Ovary (tissue), 3 donors: ENCODE measurements at regions not wholly inside any gene's neighbourhood (a gene's known extent, or its start where the extent isn't known, plus 50 kb on each side); places are given as distances from the start of the nearest gene placed in this dataset.

ENCODE experiments used
- EP300 ChIP-seq: sonication (generic); formaldehyde crosslinking; IDR thresholded peaks from one replicate; pipeline ENCODE4 v1.6.1; 2017; ENCODE audit warnings: antibody characterized with exemption
- TF ChIP-seq, protein P1 (sequence below), 3 donors: fragments of 450-650 bp in 2 of 3; fragments of 200-600 bp in 1 of 3; IDR thresholded peaks; one replicate each; pipeline versions ENCODE4 v1.5.1 to v1.8.0; 2016 to 2022; ENCODE audit warnings: antibody characterized with exemption in 3 of 3, mild to moderate bottlenecking in 1 of 3
- donor health status: DM: no; HTN: no; CAD: no.

DNA sequence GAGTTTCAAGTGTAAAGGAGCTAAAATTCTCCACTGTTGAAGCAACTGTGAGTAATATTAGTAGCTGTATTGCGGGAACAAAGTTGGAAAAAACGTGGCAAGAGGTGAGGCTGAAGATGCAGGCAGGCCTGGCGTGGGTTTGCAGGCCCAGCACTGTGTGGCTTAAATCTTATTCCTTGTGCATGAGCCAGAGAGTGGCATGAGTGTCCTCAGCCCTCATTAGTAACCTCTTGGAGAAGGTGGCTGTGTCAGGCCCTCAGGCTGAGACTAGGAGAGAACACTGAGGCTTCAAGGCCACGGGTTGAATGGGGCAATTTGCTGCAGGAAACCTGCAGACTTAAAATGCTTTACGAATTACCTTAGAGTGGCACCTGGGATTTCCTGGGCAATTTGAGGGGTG is 372.7 kb upstream of the CITED2 start:
- TF ChIP-seq, protein P1, sequence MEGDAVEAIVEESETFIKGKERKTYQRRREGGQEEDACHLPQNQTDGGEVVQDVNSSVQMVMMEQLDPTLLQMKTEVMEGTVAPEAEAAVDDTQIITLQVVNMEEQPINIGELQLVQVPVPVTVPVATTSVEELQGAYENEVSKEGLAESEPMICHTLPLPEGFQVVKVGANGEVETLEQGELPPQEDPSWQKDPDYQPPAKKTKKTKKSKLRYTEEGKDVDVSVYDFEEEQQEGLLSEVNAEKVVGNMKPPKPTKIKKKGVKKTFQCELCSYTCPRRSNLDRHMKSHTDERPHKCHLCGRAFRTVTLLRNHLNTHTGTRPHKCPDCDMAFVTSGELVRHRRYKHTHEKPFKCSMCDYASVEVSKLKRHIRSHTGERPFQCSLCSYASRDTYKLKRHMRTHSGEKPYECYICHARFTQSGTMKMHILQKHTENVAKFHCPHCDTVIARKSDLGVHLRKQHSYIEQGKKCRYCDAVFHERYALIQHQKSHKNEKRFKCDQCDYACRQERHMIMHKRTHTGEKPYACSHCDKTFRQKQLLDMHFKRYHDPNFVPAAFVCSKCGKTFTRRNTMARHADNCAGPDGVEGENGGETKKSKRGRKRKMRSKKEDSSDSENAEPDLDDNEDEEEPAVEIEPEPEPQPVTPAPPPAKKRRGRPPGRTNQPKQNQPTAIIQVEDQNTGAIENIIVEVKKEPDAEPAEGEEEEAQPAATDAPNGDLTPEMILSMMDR (IDR thresholded peaks at IDR 0.05) = no peak
- TF ChIP-seq EP300 = no peak
